Common myeloid progenitor, CD34-positive (primary cell): ENCODE measurements at regions not wholly inside any gene's neighbourhood (a gene's known extent, or its start where the extent isn't known, plus 50 kb on each side); places are given as distances from the start of the nearest gene placed in this dataset.

Experiments
- CTCF ChIA-PET: fragments of 350-600 bp; sonication (Branson Sonifier 250); formaldehyde crosslinking; loops from one replicate; lab custom pipeline; 2021; ENCODE audit warnings: antibody characterized with exemption; lab: Charles Lee
- POLR2A ChIA-PET: fragments of 350-600 bp; sonication (Branson Sonifier 250); formaldehyde crosslinking; loops from one replicate; lab custom pipeline; 2021; ENCODE audit warnings: antibody characterized with exemption; lab: Charles Lee
- DNase-seq, 3 donors: peaks; one replicate each; pipeline versions ENCODE4 v3.0.0 to v3.0.0-alpha.2; 2013
- H3K27ac ChIP-seq, 2 experiments: 1 replicate in 1 of 2; 2 replicates in 1 of 2; pipeline ENCODE4 v1.7.0; 2013; ENCODE audit warnings: inconsistent platforms in 2 of 2, low read length in 2 of 2, mild to moderate bottlenecking in 2 of 2, low read depth in 1 of 2, moderate library complexity in 1 of 2; ENCODE audit not compliant: severe bottlenecking in 2 of 2, insufficient read depth in 1 of 2, poor library complexity in 1 of 2
- H3K27me3 ChIP-seq, 5 experiments: replicated peaks in 2 of 5; 1 replicate in 3 of 5; 2 replicates in 2 of 5; pipeline versions ENCODE4 v1.6.1 to v1.7.0; 2013; ENCODE audit warnings: low read length in 4 of 5, mild to moderate bottlenecking in 2 of 5, moderate library complexity in 2 of 5, inconsistent platforms in 1 of 5; ENCODE audit not compliant: insufficient read depth in 5 of 5, control insufficient read depth in 4 of 5
- H3K36me3 ChIP-seq, 4 experiments: 1 replicate in 2 of 4; 2 replicates in 2 of 4; pipeline versions ENCODE4 v1.6.1 to v1.7.0; 2013; ENCODE audit warnings: low read length in 3 of 4, control low read depth in 1 of 4, mild to moderate bottlenecking in 1 of 4; ENCODE audit not compliant: control insufficient read depth in 4 of 4, insufficient read depth in 4 of 4
- H3K4me1 ChIP-seq, 4 experiments: 1 replicate in 3 of 4; 2 replicates in 1 of 4; pipeline versions ENCODE4 v1.6.1 to v1.7.1; 2013; ENCODE audit warnings: low read length in 3 of 4, mild to moderate bottlenecking in 3 of 4, control low read depth in 1 of 4, inconsistent platforms in 1 of 4, moderate library complexity in 1 of 4; ENCODE audit not compliant: control insufficient read depth in 4 of 4, insufficient read depth in 4 of 4; ENCODE audit errors: control extremely low read depth in 1 of 4
- H3K4me3 ChIP-seq, 7 experiments: 1 replicate in 4 of 7; 2 replicates in 3 of 7; pipeline versions ENCODE4 v1.5.1 to v1.7.0; 2013; ENCODE audit warnings: mild to moderate bottlenecking in 7 of 7, low read length in 6 of 7, moderate library complexity in 6 of 7, inconsistent platforms in 2 of 7, low read depth in 2 of 7, control low read depth in 1 of 7; ENCODE audit not compliant: insufficient read depth in 4 of 7, control insufficient read depth in 1 of 7; ENCODE audit errors: extremely low read depth in 1 of 7
- H3K9me3 ChIP-seq, 5 experiments: 1 replicate in 4 of 5; 2 replicates in 1 of 5; pipeline versions ENCODE4 v1.6.1 to v1.7.1; 2013; ENCODE audit warnings: low read length in 4 of 5, mild to moderate bottlenecking in 2 of 5, inconsistent platforms in 1 of 5, low read depth in 1 of 5, moderate library complexity in 1 of 5; ENCODE audit not compliant: control insufficient read depth in 4 of 5, insufficient read depth in 2 of 5; ENCODE audit errors: control extremely low read depth in 1 of 5
- WGBS: methylation state at CpG from one replicate; pipeline ENCODE4 v1.1.5; 2013; ENCODE audit not compliant: insufficient coverage; 5-methylcytosine and 5-hydroxymethylcytosine counted together

GRCh38 chr6:144549837-144550747, 265.0 kb downstream of the UTRN start:
- ChIA-PET CTCF (interaction anchor here (0.7 to 1.8 kb wide), 3 partner anchors 9 to 140 kb away, joined by 3 to 4 read pairs (median 4); no protein-coding TSS in a partner anchor), POLR2A (no interaction called here)
- no peak for DNase-seq
- Histone ChIP-seq H3K4me3 (no peak overlapping the region), H3K27ac (no peak overlapping the region), H3K9me3 (no peaks in the 10 kb centered on the region), H3K4me1 (no peaks in the 10 kb centered on the region), H3K27me3 (no peaks in the 10 kb centered on the region), H3K36me3 (peaks cover 21 to 65% (median 40%) of the 10 kb centered on the region in 4 experiments)
- 97% methylated on average over 3 of the region's 5 CpGs for WGBS

- no peak for DNase-seq
- Histone ChIP-seq H3K9me3 (no peaks in the 10 kb centered on the region), H3K4me3 (no peak overlapping the region), H3K36me3 (peaks cover 22 to 66% (median 46%) of the 10 kb centered on the region in 4 experiments), H3K27me3 (no peaks in the 10 kb centered on the region), H3K27ac (no peak overlapping the region), H3K4me1 (no peaks in the 10 kb centered on the region)
- WGBS, result 100% methylated on average over 1 of the region's 1 CpG
- CTCF ChIA-PET, result interaction anchor here (1.7 to 1.8 kb wide), 2 partner anchors 8 to 17 kb away, joined by 4 read pairs; no protein-coding TSS in a partner anchor
- POLR2A ChIA-PET, result no interaction called here
Measured at GRCh38 chr6:144551339-144551738, 266.2 kb downstream of the UTRN start.

DNA sequence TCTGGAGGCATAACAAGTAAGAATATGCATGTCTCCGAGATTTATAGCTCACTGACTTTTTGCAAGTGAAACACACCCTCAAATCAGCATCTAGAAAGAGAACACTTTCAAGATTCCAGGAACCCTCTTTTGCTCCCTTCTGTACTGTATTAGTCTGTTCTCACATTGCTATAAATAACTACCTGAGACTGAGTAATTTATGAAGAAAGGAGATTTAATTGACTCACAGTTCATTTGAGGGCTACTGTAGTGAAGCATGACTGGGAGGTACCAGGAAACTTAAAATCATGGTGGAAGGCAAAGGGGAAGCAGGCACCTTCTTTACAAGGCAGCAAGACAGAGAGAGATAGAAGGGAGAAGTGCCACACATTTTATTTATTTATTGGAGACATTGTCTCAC, 269.9 kb downstream of the UTRN start:
- Histone ChIP-seq H3K27me3 (no peaks in the 10 kb centered on the region), H3K9me3 (no peaks in the 10 kb centered on the region), H3K4me3 (no peak overlapping the region), H3K27ac (no peak overlapping the region), H3K4me1 (no peaks in the 10 kb centered on the region), H3K36me3 (peaks cover 28 to 61% (median 42%) of the 10 kb centered on the region in 4 experiments)
- no peak for DNase-seq
- POLR2A ChIA-PET, result no interaction called here
- CTCF ChIA-PET, result no interaction called here
- WGBS, result 100% methylated on average over 1 of the region's 1 CpG

DNA sequence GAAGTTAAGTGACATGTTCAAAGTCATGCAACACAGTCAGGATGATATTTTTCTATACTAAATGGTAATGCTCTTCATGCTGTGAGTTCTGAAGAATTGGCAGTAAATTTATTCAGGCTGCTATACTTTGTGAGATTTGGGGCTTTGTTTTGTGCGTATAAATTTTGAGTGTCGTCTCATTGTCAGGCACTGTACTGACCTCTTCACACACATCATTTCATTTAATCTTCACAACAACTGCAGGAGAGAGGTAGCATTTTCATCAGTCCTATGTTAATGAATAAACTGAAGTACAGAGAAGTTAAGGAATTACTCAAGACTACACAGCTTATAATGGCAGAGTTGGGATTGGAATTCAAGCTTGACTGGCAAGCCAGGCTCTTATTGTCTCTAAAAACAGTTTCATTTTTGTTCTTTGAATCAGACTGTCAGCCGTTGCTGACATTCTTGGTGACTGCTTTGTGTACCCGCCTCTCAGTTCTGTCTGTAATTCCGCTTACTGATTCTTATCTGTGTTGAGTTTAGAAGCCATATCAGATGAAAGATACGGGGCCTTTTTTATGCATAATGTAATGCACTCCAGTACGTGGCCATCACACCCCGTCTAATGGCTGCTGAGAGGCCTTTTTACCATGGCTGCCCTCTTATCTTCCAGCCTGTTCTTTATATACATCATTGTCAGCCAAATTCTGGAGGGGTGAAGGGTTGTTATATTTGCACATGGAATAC, 274.9 kb downstream of the UTRN start:
- Histone ChIP-seq H3K27ac (peak overlapping the region in 1 of 2 experiments; percentile 2), H3K27me3 (no peaks in the 10 kb centered on the region), H3K4me1 (no peaks in the 10 kb centered on the region), H3K9me3 (no peaks in the 10 kb centered on the region), H3K36me3 (peaks cover 14 to 40% (median 26%) of the 10 kb centered on the region in 4 experiments), H3K4me3 (no peak overlapping the region)
- POLR2A ChIA-PET, result no interaction called here
- DNase-seq, result no peak
- WGBS, result 89% methylated on average over 4 of the region's 8 CpGs
- CTCF ChIA-PET, result interaction anchor here (1.0 kb wide), 1 partner anchor 10 kb away, joined by 4 read pairs; no protein-coding TSS in a partner anchor

GRCh38 chr6:144561455-144562043, 276.4 kb downstream of the UTRN start:
- DNase-seq, result no peak
- H3K4me1 ChIP-seq, result peaks cover 0 to 5% (median 2%) of the 10 kb centered on the region in 4 experiments
- no peak overlapping the region for H3K4me3 ChIP-seq
- WGBS, result no CpG with 5 or more reads among the region's 2 CpGs
- peaks cover 9 to 28% (median 17%) of the 10 kb centered on the region in 4 experiments for H3K36me3 ChIP-seq
- POLR2A ChIA-PET, result no interaction called here
- CTCF ChIA-PET, result no interaction called here
- no peaks in the 10 kb centered on the region for H3K27me3 ChIP-seq
- H3K27ac ChIP-seq, result no peak overlapping the region
- H3K9me3 ChIP-seq, result no peaks in the 10 kb centered on the region

- Histone ChIP-seq H3K4me3 (no peak overlapping the region), H3K4me1 (peaks cover 0 to 22% (median 14%) of the 10 kb centered on the region in 4 experiments), H3K36me3 (peaks cover 0 to 14% (median 10%) of the 10 kb centered on the region in 4 experiments), H3K9me3 (no peaks in the 10 kb centered on the region), H3K27ac (no peak overlapping the region), H3K27me3 (no peaks in the 10 kb centered on the region)
- ChIA-PET POLR2A (no interaction called here), CTCF (interaction anchor here (0.8 kb wide), 1 partner anchor 12 kb away, joined by 3 read pairs; no protein-coding TSS in a partner anchor)
- WGBS, result 96% methylated on average over 2 of the region's 2 CpGs
- DNase-seq, result no peak
Measured at GRCh38 chr6:144564202-144564601, 279.1 kb downstream of the UTRN start.
